ENCODE measurements at regions not wholly inside any gene's neighbourhood (a gene's known extent, or its start where the extent isn't known, plus 50 kb on each side); places are given as distances from the start of the nearest gene placed in this dataset.

DNA sequence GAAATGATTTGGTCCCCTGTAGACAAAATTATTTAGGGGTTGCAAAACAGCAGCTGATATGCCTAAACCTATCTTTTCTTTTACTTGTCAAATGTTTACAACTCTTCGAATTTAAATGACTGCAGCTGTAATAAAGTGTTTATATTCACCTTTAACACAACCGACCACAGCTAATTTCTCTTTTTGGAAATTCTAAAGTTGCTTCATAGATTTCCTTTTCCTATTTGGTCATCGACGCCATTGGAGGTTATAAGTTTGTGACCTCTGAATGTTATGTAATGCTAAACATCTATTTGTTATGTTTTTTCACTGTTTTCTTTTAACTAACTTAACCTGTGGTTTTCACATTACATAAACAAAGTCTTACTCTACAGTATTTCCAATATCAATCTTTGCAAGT, 1094.9 kb upstream of the EPHA6 start:
- Histone ChIP-seq H3K4me2 (ENCODE audit: low read length) (no peak overlapping the region), H3K9me3 (ENCODE audit: control insufficient read depth in 1 of 2, insufficient read depth in 1 of 2, low read depth in 1 of 2, low read length in 2 of 2) (peaks cover 8 to 20% of the 10 kb centered on the region in 2 experiments; a peak in 3 of 4 replicates), H3K27me3 (ENCODE audit: insufficient read depth, low read length) (no peaks in the 10 kb centered on the region), H3K27ac (ENCODE audit: low read depth, low read length) (no peak overlapping the region), H3K9me2 (ENCODE audit: insufficient read depth) (no peaks in the 10 kb centered on the region), H3K36me3 (ENCODE audit: control insufficient read depth in 1 of 2, insufficient read depth in 2 of 2, low read length in 2 of 2) (no peaks in the 10 kb centered on the region), H3K4me3 (replicated peaks in 1 of 2; ENCODE audit: low read depth in 1 of 2, low read length in 2 of 2) (no peak overlapping the region), H4K20me1 (ENCODE audit: insufficient read depth) (no peaks in the 10 kb centered on the region), H2AFZ (ENCODE audit: low read depth, low read length, poor library complexity, severe bottlenecking) (no peak overlapping the region), H3K4me1 (ENCODE audit: control insufficient read depth in 1 of 2, insufficient read depth in 2 of 2, low read length in 2 of 2) (no peaks in the 10 kb centered on the region), H3K9ac (ENCODE audit: low read length) (no peak overlapping the region), H3K79me2 (ENCODE audit: insufficient read depth, low read length) (no peaks in the 10 kb centered on the region)
- POLR2A ChIA-PET = no interaction called here
- intact Hi-C loops (cut with micrococcal nuclease) = no loop called here
- RAD21 ChIA-PET (ENCODE audit: low non-redundant PET in 1 of 2, low total read pairs in 2 of 2, uncharacterized antibody in 2 of 2, unreplicated experiment in 2 of 2) = no interaction called here
- TF ChIP-seq POLR2A (IDR thresholded peaks at IDR 0.05; ENCODE audit: borderline replicate concordance, extremely low read depth, insufficient read depth, insufficient read length) = no peak
- TF ChIP-seq ELF1 (IDR thresholded peaks at IDR 0.05; ENCODE audit: borderline replicate concordance, low read depth) = no peak
- no peak for TF ChIP-seq FOSL1 (IDR thresholded peaks at IDR 0.05; ENCODE audit: low read depth)
- TF ChIP-seq JUND (IDR thresholded peaks at IDR 0.05) = no peak
- TF ChIP-seq EGR1 (IDR thresholded peaks at IDR 0.05; ENCODE audit: low read depth) = no peak
- TF ChIP-seq, protein P1, sequence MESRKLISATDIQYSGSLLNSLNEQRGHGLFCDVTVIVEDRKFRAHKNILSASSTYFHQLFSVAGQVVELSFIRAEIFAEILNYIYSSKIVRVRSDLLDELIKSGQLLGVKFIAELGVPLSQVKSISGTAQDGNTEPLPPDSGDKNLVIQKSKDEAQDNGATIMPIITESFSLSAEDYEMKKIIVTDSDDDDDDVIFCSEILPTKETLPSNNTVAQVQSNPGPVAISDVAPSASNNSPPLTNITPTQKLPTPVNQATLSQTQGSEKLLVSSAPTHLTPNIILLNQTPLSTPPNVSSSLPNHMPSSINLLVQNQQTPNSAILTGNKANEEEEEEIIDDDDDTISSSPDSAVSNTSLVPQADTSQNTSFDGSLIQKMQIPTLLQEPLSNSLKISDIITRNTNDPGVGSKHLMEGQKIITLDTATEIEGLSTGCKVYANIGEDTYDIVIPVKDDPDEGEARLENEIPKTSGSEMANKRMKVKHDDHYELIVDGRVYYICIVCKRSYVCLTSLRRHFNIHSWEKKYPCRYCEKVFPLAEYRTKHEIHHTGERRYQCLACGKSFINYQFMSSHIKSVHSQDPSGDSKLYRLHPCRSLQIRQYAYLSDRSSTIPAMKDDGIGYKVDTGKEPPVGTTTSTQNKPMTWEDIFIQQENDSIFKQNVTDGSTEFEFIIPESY (IDR thresholded peaks at IDR 0.05; ENCODE audit: extremely low read depth, insufficient replicate concordance, low read length) = no peak
- TF ChIP-seq CEBPB (IDR thresholded peaks at IDR 0.05; ENCODE audit: low read depth) = no peak
- no peak for TF ChIP-seq TCF7L2 (IDR thresholded peaks at IDR 0.05; ENCODE audit: borderline replicate concordance, extremely low read depth, insufficient read depth, insufficient read length)
- TF ChIP-seq, protein P2, sequence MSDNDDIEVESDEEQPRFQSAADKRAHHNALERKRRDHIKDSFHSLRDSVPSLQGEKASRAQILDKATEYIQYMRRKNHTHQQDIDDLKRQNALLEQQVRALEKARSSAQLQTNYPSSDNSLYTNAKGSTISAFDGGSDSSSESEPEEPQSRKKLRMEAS (IDR thresholded peaks at IDR 0.05) = no peak
- TF ChIP-seq YY1 (IDR thresholded peaks at IDR 0.05; ENCODE audit: extremely low read depth, insufficient replicate concordance, low read depth, low read length) = no peak
- TF ChIP-seq SP1 (IDR thresholded peaks at IDR 0.05; ENCODE audit: low read depth) = no peak
- no peak for TF ChIP-seq POLR2AphosphoS5 (IDR thresholded peaks at IDR 0.05; ENCODE audit: low read depth, low read length)
- no peak for TF ChIP-seq RAD21 (IDR thresholded peaks at IDR 0.05; ENCODE audit: low read depth)
- TF ChIP-seq EZH2phosphoT487 (IDR thresholded peaks at IDR 0.05; ENCODE audit: borderline replicate concordance) = no peak
- TF ChIP-seq, protein P3, sequence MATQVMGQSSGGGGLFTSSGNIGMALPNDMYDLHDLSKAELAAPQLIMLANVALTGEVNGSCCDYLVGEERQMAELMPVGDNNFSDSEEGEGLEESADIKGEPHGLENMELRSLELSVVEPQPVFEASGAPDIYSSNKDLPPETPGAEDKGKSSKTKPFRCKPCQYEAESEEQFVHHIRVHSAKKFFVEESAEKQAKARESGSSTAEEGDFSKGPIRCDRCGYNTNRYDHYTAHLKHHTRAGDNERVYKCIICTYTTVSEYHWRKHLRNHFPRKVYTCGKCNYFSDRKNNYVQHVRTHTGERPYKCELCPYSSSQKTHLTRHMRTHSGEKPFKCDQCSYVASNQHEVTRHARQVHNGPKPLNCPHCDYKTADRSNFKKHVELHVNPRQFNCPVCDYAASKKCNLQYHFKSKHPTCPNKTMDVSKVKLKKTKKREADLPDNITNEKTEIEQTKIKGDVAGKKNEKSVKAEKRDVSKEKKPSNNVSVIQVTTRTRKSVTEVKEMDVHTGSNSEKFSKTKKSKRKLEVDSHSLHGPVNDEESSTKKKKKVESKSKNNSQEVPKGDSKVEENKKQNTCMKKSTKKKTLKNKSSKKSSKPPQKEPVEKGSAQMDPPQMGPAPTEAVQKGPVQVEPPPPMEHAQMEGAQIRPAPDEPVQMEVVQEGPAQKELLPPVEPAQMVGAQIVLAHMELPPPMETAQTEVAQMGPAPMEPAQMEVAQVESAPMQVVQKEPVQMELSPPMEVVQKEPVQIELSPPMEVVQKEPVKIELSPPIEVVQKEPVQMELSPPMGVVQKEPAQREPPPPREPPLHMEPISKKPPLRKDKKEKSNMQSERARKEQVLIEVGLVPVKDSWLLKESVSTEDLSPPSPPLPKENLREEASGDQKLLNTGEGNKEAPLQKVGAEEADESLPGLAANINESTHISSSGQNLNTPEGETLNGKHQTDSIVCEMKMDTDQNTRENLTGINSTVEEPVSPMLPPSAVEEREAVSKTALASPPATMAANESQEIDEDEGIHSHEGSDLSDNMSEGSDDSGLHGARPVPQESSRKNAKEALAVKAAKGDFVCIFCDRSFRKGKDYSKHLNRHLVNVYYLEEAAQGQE (IDR thresholded peaks at IDR 0.05; ENCODE audit: low read depth) = no peak
- ATAC-seq (no peak), DNase-seq (ENCODE audit: low read depth, low spot score) (no peak)
- CTCF ChIA-PET = no interaction called here
- BruUV-seq (replicated peaks) = no TSS peak
